ENCODE measurements at regions not wholly inside any gene's neighbourhood (a gene's known extent, or its start where the extent isn't known, plus 50 kb on each side); places are given as distances from the start of the nearest gene placed in this dataset.

DNA sequence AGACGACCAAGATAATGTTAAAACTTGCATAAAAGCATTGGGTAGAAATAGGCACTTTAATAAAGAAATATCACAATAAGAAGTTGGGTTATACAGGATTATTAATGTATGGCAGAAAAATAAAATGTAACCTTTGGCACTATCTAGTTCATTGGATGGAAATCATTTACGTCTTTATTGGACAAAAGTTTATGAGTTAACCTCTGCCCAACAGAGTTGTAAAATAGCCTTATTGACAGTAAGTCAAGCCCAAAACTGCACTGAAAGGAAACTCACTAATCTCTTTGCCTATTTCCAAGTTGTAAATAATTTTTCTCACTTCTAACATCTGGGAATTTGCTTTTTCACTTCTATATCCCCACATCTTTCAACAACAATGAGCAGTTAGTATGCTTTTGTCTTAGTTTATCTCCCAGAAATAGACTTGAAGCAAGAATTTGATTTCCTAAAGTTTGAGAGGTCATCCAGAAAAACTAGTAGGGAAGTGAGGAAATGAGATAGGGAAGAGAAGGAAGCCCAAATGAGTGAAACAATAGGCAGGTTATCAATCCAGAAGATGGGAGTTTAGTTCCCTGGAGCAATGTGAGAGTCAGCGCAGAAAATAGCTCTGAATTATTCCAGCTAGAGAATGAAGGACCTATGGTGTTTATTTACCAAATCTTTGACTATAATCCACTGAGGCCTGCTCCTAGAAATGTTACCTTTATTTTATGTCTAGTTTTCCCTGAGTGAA lies 434.8 kb downstream of the CCER1 start:
- no peaks in the 10 kb centered on the region for H3K79me2 ChIP-seq (ENCODE audit: low read length)
- no peak for DNase-seq
- H3K9ac ChIP-seq (ENCODE audit: low read length), result no peak overlapping the region
- no peaks in the 10 kb centered on the region for H3K27me3 ChIP-seq (replicated peaks; ENCODE audit: insufficient read depth, low read length)
- H3K4me2 ChIP-seq (ENCODE audit: low read depth, low read length), result no peak overlapping the region
- no peak for TF ChIP-seq EZH2 (optimal IDR thresholded peaks at IDR 0.05; ENCODE audit: low read depth, low read length)
- TF ChIP-seq, protein P1, sequence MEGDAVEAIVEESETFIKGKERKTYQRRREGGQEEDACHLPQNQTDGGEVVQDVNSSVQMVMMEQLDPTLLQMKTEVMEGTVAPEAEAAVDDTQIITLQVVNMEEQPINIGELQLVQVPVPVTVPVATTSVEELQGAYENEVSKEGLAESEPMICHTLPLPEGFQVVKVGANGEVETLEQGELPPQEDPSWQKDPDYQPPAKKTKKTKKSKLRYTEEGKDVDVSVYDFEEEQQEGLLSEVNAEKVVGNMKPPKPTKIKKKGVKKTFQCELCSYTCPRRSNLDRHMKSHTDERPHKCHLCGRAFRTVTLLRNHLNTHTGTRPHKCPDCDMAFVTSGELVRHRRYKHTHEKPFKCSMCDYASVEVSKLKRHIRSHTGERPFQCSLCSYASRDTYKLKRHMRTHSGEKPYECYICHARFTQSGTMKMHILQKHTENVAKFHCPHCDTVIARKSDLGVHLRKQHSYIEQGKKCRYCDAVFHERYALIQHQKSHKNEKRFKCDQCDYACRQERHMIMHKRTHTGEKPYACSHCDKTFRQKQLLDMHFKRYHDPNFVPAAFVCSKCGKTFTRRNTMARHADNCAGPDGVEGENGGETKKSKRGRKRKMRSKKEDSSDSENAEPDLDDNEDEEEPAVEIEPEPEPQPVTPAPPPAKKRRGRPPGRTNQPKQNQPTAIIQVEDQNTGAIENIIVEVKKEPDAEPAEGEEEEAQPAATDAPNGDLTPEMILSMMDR (IDR thresholded peaks at IDR 0.05; ENCODE audit: low read length), result no peak
- TF ChIP-seq EZH2phosphoT487 (IDR thresholded peaks at IDR 0.05; ENCODE audit: low read length), result no peak
- H3K9me3 ChIP-seq (replicated peaks; ENCODE audit: insufficient read depth, low read length), result no peaks in the 10 kb centered on the region
- H3K4me1 ChIP-seq (ENCODE audit: low read length), result peaks cover 5% of the 10 kb centered on the region; the same call in 1 of the 2 replicates
- no peaks in the 10 kb centered on the region for H3K9me2 ChIP-seq (replicated peaks; ENCODE audit: insufficient read depth, low read length)
- no peak overlapping the region for H2AFZ ChIP-seq (ENCODE audit: low read length)
- H3F3A ChIP-seq (ENCODE audit: insufficient read depth, low read length), result no peaks in the 10 kb centered on the region
- no peaks in the 10 kb centered on the region for H4K20me1 ChIP-seq (ENCODE audit: insufficient read depth, low read length)
- H3K4me3 ChIP-seq (ENCODE audit: low read length), result no peak overlapping the region
- H3K36me3 ChIP-seq (replicated peaks; ENCODE audit: insufficient read depth, low read length), result no peaks in the 10 kb centered on the region
- no peak overlapping the region for H3K27ac ChIP-seq (ENCODE audit: low read length)

DNA sequence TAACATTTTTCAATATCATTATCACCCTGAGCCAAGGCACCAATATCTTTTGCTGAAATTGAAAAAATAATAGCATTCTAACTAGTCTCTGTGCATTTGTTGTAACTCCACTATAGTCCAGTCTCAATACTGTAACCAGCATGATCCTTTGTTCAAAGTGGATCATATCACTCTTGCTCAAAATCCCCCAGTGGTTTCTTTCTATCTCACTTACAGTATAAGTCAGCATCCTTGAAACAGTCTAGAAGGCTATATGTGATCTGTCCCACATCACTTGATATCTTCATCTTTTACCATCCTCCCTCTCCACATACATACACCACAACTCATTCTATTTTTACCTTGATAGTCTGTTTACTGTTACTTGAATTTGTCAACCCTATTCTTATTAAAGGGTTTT lies 435.7 kb downstream of the CCER1 start:
- DNase-seq, result no peak
- H3K4me2 ChIP-seq (ENCODE audit: low read depth, low read length), result no peak overlapping the region
- peaks cover 5% of the 10 kb centered on the region; the same call in 1 of the 2 replicates for H3K4me1 ChIP-seq (ENCODE audit: low read length)
- H2AFZ ChIP-seq (ENCODE audit: low read length), result no peak overlapping the region
- H3K9me3 ChIP-seq (replicated peaks; ENCODE audit: insufficient read depth, low read length), result no peaks in the 10 kb centered on the region
- no peaks in the 10 kb centered on the region for H3K36me3 ChIP-seq (replicated peaks; ENCODE audit: insufficient read depth, low read length)
- no peak overlapping the region for H3K4me3 ChIP-seq (ENCODE audit: low read length)
- no peak overlapping the region for H3K9ac ChIP-seq (ENCODE audit: low read length)
- no peaks in the 10 kb centered on the region for H3F3A ChIP-seq (ENCODE audit: insufficient read depth, low read length)
- no peaks in the 10 kb centered on the region for H4K20me1 ChIP-seq (ENCODE audit: insufficient read depth, low read length)
- no peak overlapping the region for H3K27ac ChIP-seq (ENCODE audit: low read length)
- no peaks in the 10 kb centered on the region for H3K27me3 ChIP-seq (replicated peaks; ENCODE audit: insufficient read depth, low read length)
- no peaks in the 10 kb centered on the region for H3K9me2 ChIP-seq (replicated peaks; ENCODE audit: insufficient read depth, low read length)
- TF ChIP-seq, protein P1 (IDR thresholded peaks at IDR 0.05; ENCODE audit: low read length), result no peak
- TF ChIP-seq EZH2 (optimal IDR thresholded peaks at IDR 0.05; ENCODE audit: low read depth, low read length), result no peak
- TF ChIP-seq EZH2phosphoT487 (IDR thresholded peaks at IDR 0.05; ENCODE audit: low read length), result no peak
- no peaks in the 10 kb centered on the region for H3K79me2 ChIP-seq (ENCODE audit: low read length)

DNA sequence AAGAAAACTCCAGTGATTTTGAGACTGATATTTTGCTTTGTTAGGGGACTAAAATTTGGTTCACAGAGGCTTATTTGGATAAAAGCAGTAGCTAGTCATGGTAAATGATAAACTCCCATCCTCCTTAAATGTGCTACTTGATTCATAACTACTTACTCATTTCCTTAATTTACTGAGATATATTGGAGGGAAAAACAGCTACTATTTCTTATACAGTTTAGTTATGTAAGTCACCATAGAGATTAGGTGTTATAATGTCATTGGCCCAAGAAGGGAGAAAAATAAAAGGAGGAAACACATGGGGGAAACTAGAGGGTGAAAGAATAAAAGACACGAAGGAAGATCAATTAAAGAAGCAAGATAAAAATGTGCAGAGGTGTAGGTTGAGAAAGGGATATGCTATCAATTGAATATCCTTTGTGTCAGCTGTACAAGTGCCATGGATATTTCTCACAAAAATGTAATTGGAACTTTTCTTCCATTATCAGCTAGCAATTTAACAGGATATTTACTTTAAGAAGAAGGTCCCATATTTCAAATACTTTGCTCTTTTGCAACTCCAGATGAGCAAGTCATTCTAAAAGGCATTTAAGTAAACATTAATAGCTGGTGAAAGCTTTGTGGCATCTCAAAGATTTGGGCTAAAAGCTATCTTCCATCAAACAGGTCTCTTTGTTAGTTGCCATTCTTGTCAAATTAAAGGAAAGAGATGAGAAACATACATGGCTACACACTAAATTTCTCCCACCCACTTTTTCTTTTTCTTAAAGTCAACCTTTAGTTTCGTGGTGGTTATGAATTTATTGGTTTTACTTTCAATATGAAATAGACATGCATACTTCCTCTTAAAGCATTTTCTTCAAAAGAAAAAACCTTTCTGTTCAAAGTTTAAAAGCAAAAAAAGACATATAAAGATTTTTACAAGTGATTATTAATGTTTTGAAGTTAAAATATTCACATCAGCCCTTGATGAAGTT lies 439.5 kb downstream of the CCER1 start:
- no peaks in the 10 kb centered on the region for H3K36me3 ChIP-seq (replicated peaks; ENCODE audit: insufficient read depth, low read length)
- peak; percentile 61 for DNase-seq
- TF ChIP-seq, protein P1 (IDR thresholded peaks at IDR 0.05; ENCODE audit: low read length), result no peak
- no peak for TF ChIP-seq EZH2 (optimal IDR thresholded peaks at IDR 0.05; ENCODE audit: low read depth, low read length)
- no peak for TF ChIP-seq EZH2phosphoT487 (IDR thresholded peaks at IDR 0.05; ENCODE audit: low read length)
- H3K9me3 ChIP-seq (replicated peaks; ENCODE audit: insufficient read depth, low read length), result no peaks in the 10 kb centered on the region
- no peaks in the 10 kb centered on the region for H4K20me1 ChIP-seq (ENCODE audit: insufficient read depth, low read length)
- no peaks in the 10 kb centered on the region for H3F3A ChIP-seq (ENCODE audit: insufficient read depth, low read length)
- H2AFZ ChIP-seq (ENCODE audit: low read length), result peak overlapping the region; percentile 59
- peak overlapping the region; percentile 43 for H3K4me2 ChIP-seq (ENCODE audit: low read depth, low read length)
- no peaks in the 10 kb centered on the region for H3K9me2 ChIP-seq (replicated peaks; ENCODE audit: insufficient read depth, low read length)
- peak overlapping the region; percentile 30; the same call in 1 of the 2 replicates for H3K4me3 ChIP-seq (ENCODE audit: low read length)
- no peak overlapping the region for H3K9ac ChIP-seq (ENCODE audit: low read length)
- H3K4me1 ChIP-seq (ENCODE audit: low read length), result peaks cover 5% of the 10 kb centered on the region; the same call in 1 of the 2 replicates
- H3K27me3 ChIP-seq (replicated peaks; ENCODE audit: insufficient read depth, low read length), result no peaks in the 10 kb centered on the region
- H3K79me2 ChIP-seq (ENCODE audit: low read length), result no peaks in the 10 kb centered on the region
- no peak overlapping the region for H3K27ac ChIP-seq (ENCODE audit: low read length)
